WERI-Rb-1 (cell line): ENCODE measurements at regions not wholly inside any gene's neighbourhood (a gene's known extent, or its start where the extent isn't known, plus 50 kb on each side); places are given as distances from the start of the nearest gene placed in this dataset.

Experiments used
- DNase-seq: peaks from one replicate; pipeline ENCODE4 v3.0.0-alpha.2; 2020
- H3K27ac ChIP-seq: fragments of 250-450 bp; sonication (Bioruptor Pico); 2 replicates; pipeline ENCODE4 v1.5.1; 2020; ENCODE audit warnings: mild to moderate bottlenecking, moderate library complexity
- H3K27me3 ChIP-seq: fragments of 250-450 bp; sonication (Bioruptor Pico); 2 replicates; pipeline ENCODE4 v1.5.1; 2021; ENCODE audit warnings: mild to moderate bottlenecking, low read depth, moderate library complexity; ENCODE audit not compliant: insufficient read depth, severe bottlenecking
- H3K36me3 ChIP-seq: fragments of 250-450 bp; sonication (Bioruptor Pico); 2 replicates; pipeline ENCODE4 v1.5.1; 2020; ENCODE audit warnings: mild to moderate bottlenecking, moderate library complexity
- H3K4me3 ChIP-seq: 2 replicates; pipeline ENCODE4 v1.5.1; 2011; ENCODE audit warnings: low read depth, mild to moderate bottlenecking, control low read depth, low read length
- H3K9me3 ChIP-seq: fragments of 250-450 bp; sonication (Bioruptor Pico); 2 replicates; pipeline ENCODE4 v1.5.1; 2021; ENCODE audit warnings: mild to moderate bottlenecking, moderate library complexity; ENCODE audit not compliant: severe bottlenecking
- TF ChIP-seq, protein P1 (sequence below): IDR thresholded peaks from 2 replicates; pipeline ENCODE4 v1.5.1; 2011; ENCODE audit warnings: low read depth, mild to moderate bottlenecking, control low read depth, inconsistent platforms, low read length

DNA sequence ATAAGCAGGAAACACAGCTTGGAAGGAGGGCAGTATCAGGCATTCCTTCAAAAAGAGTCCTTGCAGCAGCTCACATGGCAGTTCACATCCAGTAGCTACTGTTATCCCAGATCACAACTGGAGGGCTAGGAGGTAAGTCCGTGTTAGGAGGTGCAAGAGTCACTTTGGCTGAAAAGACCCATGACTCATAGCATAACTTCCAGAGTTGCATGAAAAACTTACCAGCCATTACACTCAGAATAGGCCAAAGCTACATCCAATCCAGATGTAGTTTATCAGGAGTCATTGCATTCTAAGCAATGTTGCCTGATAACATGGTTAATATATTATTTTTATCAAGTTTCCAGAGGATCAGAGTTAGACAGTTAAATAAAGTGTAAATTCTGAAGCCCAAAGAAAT, 1126.4 kb upstream of the SEMA6A start:
- H3K36me3 ChIP-seq, result no peaks in the 10 kb centered on the region
- no peak overlapping the region for H3K27ac ChIP-seq
- no peaks in the 10 kb centered on the region for H3K9me3 ChIP-seq
- no peak for DNase-seq
- H3K27me3 ChIP-seq, result no peaks in the 10 kb centered on the region
- H3K4me3 ChIP-seq, result no peak overlapping the region
- TF ChIP-seq, protein P1, sequence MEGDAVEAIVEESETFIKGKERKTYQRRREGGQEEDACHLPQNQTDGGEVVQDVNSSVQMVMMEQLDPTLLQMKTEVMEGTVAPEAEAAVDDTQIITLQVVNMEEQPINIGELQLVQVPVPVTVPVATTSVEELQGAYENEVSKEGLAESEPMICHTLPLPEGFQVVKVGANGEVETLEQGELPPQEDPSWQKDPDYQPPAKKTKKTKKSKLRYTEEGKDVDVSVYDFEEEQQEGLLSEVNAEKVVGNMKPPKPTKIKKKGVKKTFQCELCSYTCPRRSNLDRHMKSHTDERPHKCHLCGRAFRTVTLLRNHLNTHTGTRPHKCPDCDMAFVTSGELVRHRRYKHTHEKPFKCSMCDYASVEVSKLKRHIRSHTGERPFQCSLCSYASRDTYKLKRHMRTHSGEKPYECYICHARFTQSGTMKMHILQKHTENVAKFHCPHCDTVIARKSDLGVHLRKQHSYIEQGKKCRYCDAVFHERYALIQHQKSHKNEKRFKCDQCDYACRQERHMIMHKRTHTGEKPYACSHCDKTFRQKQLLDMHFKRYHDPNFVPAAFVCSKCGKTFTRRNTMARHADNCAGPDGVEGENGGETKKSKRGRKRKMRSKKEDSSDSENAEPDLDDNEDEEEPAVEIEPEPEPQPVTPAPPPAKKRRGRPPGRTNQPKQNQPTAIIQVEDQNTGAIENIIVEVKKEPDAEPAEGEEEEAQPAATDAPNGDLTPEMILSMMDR, result no peak

DNA sequence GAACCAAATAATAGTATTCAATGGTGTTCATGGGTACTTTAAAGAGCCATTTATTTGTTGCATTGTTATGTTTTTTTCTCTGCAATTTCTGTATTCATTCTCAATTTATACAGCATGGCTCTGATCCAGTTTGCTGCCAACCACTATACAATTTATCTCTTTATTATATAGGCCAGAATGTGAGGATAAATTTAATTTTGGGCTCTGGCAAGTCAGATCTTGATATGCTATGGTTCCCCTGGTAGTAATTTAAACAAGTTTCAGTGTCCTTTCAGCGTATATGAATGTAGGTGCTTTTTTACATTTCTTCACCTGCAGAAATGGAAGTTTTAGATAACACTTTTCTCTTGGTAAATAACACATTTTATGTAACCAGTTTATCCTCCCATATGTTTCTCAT, 1118.0 kb upstream of the SEMA6A start:
- Histone ChIP-seq H3K27ac (no peak overlapping the region), H3K36me3 (no peaks in the 10 kb centered on the region), H3K27me3 (no peaks in the 10 kb centered on the region), H3K9me3 (no peaks in the 10 kb centered on the region), H3K4me3 (no peak overlapping the region)
- no peak for DNase-seq
- TF ChIP-seq, protein P1, result no peak

DNA sequence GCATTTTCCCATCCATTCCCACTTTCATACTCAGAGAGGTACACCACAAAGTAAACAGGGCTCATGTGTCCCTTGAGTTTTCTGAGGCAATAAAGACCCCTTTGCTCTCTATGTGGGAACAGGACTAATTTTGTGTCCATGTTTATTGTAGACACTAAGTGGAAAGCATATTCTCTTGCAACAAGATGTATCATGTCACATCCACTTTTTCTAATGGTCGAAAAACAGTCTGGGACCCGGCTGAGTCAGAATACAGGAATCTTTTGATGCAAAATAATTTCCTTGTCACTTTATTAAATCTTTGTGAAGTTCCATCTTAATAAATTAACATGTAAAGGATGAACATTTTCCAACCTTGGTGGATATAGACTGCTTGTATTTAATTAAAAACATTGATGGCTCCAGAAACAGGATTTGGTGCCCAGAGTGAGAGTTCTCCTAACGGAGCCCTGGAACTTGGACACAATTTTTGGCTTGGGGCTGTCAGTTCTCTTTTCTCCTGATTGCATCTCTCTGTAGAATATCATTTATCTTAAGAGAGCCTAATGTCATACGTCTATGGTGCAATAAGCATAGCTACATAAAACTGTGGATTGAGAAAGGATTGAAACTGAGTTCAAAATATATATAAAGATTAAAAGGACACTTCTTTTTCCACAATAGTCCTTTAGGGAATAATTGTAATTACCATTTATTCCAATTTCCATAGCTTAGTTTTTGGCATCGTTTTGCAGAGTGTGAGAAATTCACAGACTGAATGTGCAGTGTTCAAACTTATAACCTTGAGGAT, 1116.7 kb upstream of the SEMA6A start:
- no peaks in the 10 kb centered on the region for H3K27me3 ChIP-seq
- DNase-seq, result no peak

DNA sequence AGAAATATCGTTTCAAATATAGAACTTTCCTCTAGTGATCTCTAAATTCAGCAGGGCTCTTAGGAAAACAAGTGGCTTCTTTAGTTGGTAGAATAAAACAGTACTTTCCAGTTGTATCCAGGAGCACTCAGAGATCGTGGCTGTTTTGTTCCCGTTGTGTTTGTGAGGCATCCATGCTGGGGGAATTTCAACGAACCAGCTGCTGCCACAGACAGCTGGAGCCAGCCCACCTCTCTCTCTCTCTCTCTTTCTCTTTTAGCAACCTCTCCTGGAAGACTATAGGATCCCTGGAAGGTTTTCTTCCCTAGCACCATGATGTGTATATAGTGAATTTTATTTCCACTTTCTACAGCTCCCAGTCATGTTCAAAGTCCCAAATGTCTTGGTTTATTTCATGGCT, 1116.0 kb upstream of the SEMA6A start:
- no peaks in the 10 kb centered on the region for H3K36me3 ChIP-seq
- no peaks in the 10 kb centered on the region for H3K9me3 ChIP-seq
- no peak overlapping the region for H3K4me3 ChIP-seq
- no peak for DNase-seq
- H3K27ac ChIP-seq, result no peak overlapping the region
- H3K27me3 ChIP-seq, result no peaks in the 10 kb centered on the region
- TF ChIP-seq, protein P1, result no peak

More for the DNA sequence above, 1116.7 kb upstream of the SEMA6A start:
- Histone ChIP-seq H3K4me3 (no peak overlapping the region), H3K9me3 (no peaks in the 10 kb centered on the region), H3K36me3 (no peaks in the 10 kb centered on the region), H3K27ac (no peak overlapping the region)
- TF ChIP-seq, protein P1, result no peak

DNA sequence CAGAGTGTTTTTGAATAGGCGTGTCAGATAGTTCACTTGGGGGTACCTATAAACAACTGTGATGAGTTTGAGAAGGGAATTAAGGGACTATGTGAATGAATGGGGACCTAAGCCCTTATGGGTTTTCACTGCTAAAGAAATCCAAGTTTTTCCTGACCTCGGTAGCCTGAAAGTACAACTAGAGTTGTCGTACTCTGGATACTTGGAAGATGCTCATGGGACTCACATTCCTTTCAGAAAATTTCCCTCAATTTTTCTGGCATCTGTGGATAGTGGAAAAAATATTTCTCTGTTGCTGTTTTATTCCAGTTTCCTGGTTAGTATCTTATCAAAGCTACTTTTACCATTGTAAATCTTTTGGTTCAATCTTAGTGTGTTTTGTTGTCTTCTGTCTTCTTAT, 1112.3 kb upstream of the SEMA6A start:
- Histone ChIP-seq H3K36me3 (no peaks in the 10 kb centered on the region), H3K27ac (no peak overlapping the region), H3K9me3 (no peaks in the 10 kb centered on the region), H3K27me3 (no peaks in the 10 kb centered on the region), H3K4me3 (no peak overlapping the region)
- DNase-seq, result no peak
- TF ChIP-seq, protein P1, result no peak

DNA sequence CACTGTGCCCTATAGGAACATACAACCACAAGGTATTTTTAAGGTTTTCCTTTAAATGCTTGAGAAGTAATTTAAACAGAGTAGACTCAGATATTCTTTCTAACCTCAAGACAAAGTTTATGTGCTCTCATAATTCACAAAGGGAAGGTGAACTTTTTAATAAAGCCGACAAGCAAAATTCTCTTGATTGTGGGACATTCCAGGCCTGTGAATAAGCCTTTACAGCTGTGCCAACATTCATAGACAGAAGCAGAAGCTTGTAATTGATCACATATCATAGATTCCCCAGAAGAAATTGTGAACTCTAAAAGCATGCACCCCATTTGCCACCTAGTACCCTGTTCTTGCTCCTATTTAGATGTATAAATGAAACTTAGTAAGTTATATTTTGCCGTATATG, 1107.8 kb upstream of the SEMA6A start:
- H3K27ac ChIP-seq, result no peak overlapping the region

More for the DNA sequence above, 1107.8 kb upstream of the SEMA6A start:
- TF ChIP-seq, protein P1, result no peak
- H3K9me3 ChIP-seq, result no peaks in the 10 kb centered on the region
- no peaks in the 10 kb centered on the region for H3K27me3 ChIP-seq
- no peak for DNase-seq
- no peaks in the 10 kb centered on the region for H3K36me3 ChIP-seq
- no peak overlapping the region for H3K4me3 ChIP-seq
